B cell (primary cell): ENCODE measurements at regions not wholly inside any gene's neighbourhood (a gene's known extent, or its start where the extent isn't known, plus 50 kb on each side); places are given as distances from the start of the nearest gene placed in this dataset.

Experiments used
- ATAC-seq: fragments of 200-7000 bp; cut with Tn5 transposase; one replicate; pipeline ENCODE4 v1.10.0; 2021; ENCODE audit warnings: low read depth, mild to moderate bottlenecking, moderate number of reproducible peaks, moderate library complexity
- CTCF ChIA-PET: fragments of 350-600 bp; sonication (Branson Sonifier 250); formaldehyde crosslinking; loops from one replicate; lab custom pipeline; 2021; ENCODE audit warnings: antibody characterized with exemption, inconsistent platforms; lab: Charles Lee
- POLR2A ChIA-PET: fragments of 350-600 bp; sonication (Branson Sonifier 250); formaldehyde crosslinking; loops from one replicate; lab custom pipeline; 2021; ENCODE audit warnings: antibody characterized with exemption; lab: Charles Lee
- DNase-seq: peaks from one replicate; pipeline ENCODE4 v3.0.0; 2013
- H2AFZ ChIP-seq: 2 replicates; pipeline ENCODE4 v1.6.1; 2012; ENCODE audit warnings: mild to moderate bottlenecking, low read depth, low read length; ENCODE audit not compliant: insufficient read depth, poor library complexity, severe bottlenecking
- H3K27ac ChIP-seq, 2 donors: 1 replicate in 1 of 2; 2 replicates in 1 of 2; pipeline ENCODE4 v1.5.1; 2012 to 2013; ENCODE audit warnings: low read length in 2 of 2, mild to moderate bottlenecking in 2 of 2, moderate library complexity in 1 of 2
- H3K27me3 ChIP-seq, 4 experiments: fragments of 200-600 bp in 1 of 4; sonication (generic) in 1 of 4; replicated peaks in 1 of 4; 1 replicate in 2 of 4; 2 replicates in 2 of 4; pipeline versions ENCODE4 v1.6.1 to v1.7.0; 2013 to 2016; ENCODE audit warnings: low read length in 3 of 4, mild to moderate bottlenecking in 2 of 4, mixed read lengths in 1 of 4, moderate library complexity in 1 of 4; ENCODE audit not compliant: insufficient read depth in 4 of 4, control insufficient read depth in 3 of 4; ENCODE audit errors: control extremely low read depth in 1 of 4
- H3K36me3 ChIP-seq, 2 experiments: replicated peaks in 1 of 2; 1 replicate in 1 of 2; 2 replicates in 1 of 2; pipeline versions ENCODE4 v1.6.1 to v1.7.1; 2013; ENCODE audit warnings: low read length in 1 of 2; ENCODE audit not compliant: insufficient read depth in 2 of 2, control insufficient read depth in 1 of 2; ENCODE audit errors: control extremely low read depth in 1 of 2, extremely low read depth in 1 of 2
- H3K4me1 ChIP-seq, 2 donors: fragments of 200-600 bp in 1 of 2; sonication (generic) in 1 of 2; 1 replicate in 1 of 2; 2 replicates in 1 of 2; pipeline versions ENCODE4 v1.5.1 to v1.6.1; 2013 to 2017; ENCODE audit warnings: low read length in 2 of 2; ENCODE audit not compliant: control insufficient read depth in 2 of 2, insufficient read depth in 2 of 2
- H3K4me2 ChIP-seq: replicated peaks from 2 replicates; pipeline ENCODE3; 2012; ENCODE audit warnings: mild to moderate bottlenecking, low read depth, low read length; ENCODE audit not compliant: poor library complexity, severe bottlenecking
- H3K4me3 ChIP-seq, 5 experiments: fragments of 200-600 bp in 1 of 5; sonication (generic) in 1 of 5; 1 replicate in 3 of 5; 2 replicates in 2 of 5; pipeline versions ENCODE4 v1.5.1 to v1.7.0; 2011 to 2016; ENCODE audit warnings: low read length in 4 of 5, mild to moderate bottlenecking in 4 of 5, low read depth in 2 of 5, control low read depth in 1 of 5, moderate library complexity in 1 of 5; ENCODE audit not compliant: insufficient read depth in 1 of 5; ENCODE audit errors: control extremely low read depth in 1 of 5, extremely low read depth in 1 of 5
- H3K79me2 ChIP-seq: fragments of 200-600 bp; sonication (generic); one replicate; pipeline ENCODE4 v1.6.0; 2016; ENCODE audit warnings: low read length; ENCODE audit not compliant: control insufficient read depth, insufficient read depth
- H3K9ac ChIP-seq: fragments of 200-600 bp; sonication (generic); 2 replicates; pipeline ENCODE4 v1.6.1; 2017; ENCODE audit warnings: mild to moderate bottlenecking, low read length, moderate library complexity
- H3K9me3 ChIP-seq, 3 donors: one replicate each; pipeline versions ENCODE4 v1.6.1 to v1.7.1; 2013; ENCODE audit warnings: low read length in 2 of 3; ENCODE audit not compliant: control insufficient read depth in 2 of 3, insufficient read depth in 1 of 3; ENCODE audit errors: control extremely low read depth in 1 of 3
- H4K20me1 ChIP-seq: 2 replicates; pipeline ENCODE4 v1.6.0; 2012; ENCODE audit warnings: mild to moderate bottlenecking, low read length; ENCODE audit not compliant: insufficient read depth, control insufficient read depth, poor library complexity, severe bottlenecking
- H3K27ac Mint-ChIP-seq: one replicate; pipeline ENCODE4 v1.8.0; 2021; ENCODE audit warnings: mixed read lengths
- H3K27me3 Mint-ChIP-seq: one replicate; pipeline ENCODE4 v1.8.0; 2021; ENCODE audit warnings: mixed read lengths
- H3K4me1 Mint-ChIP-seq: one replicate; pipeline ENCODE4 v1.8.0; 2021; ENCODE audit warnings: mixed read lengths
- H3K4me3 Mint-ChIP-seq: one replicate; pipeline ENCODE4 v1.8.0; 2021; ENCODE audit warnings: mixed read lengths
- H3K9me3 Mint-ChIP-seq: one replicate; pipeline ENCODE4 v1.8.0; 2022; ENCODE audit warnings: mixed read lengths; ENCODE audit not compliant: insufficient read depth
- CTCF ChIP-seq: fragments of 200-600 bp; IDR thresholded peaks from one replicate; pipeline ENCODE4 v1.8.0; 2022; ENCODE audit warnings: antibody characterized with exemption, mild to moderate bottlenecking
- EZH2 ChIP-seq: IDR thresholded peaks from 2 replicates; pipeline ENCODE4 v1.6.1; 2012; ENCODE audit warnings: borderline replicate concordance, low read depth, mild to moderate bottlenecking, moderate library complexity, low read length; ENCODE audit not compliant: insufficient read depth, poor library complexity, severe bottlenecking
- WGBS: methylation state at CpG from one replicate; pipeline ENCODE4 v1.1.5; 2013; ENCODE audit warnings: missing lambda C conversion rate; ENCODE audit not compliant: insufficient coverage; 5-methylcytosine and 5-hydroxymethylcytosine counted together
- intact Hi-C: fragments of 100-400 bp; cut with micrococcal nuclease; formaldehyde crosslinking; loops from one replicate; pipeline ENCODE4 v1.10.0; 2022

- intact Hi-C loops, result no loop called here
- 56% methylated on average over 3 of the region's 6 CpGs for WGBS
- no peak overlapping the region for H3K4me2 ChIP-seq
- H3K27ac Mint-ChIP-seq, result no peak overlapping the region
- no peaks in the 10 kb centered on the region for H3K4me1 ChIP-seq
- H3K9ac ChIP-seq, result no peak overlapping the region
- H3K27ac ChIP-seq, result no peak overlapping the region
- TF ChIP-seq EZH2 (no peak), CTCF (no peak)
- no peaks in the 10 kb centered on the region for H3K27me3 Mint-ChIP-seq
- ATAC-seq (no peak), DNase-seq (no peak)
- ChIA-PET CTCF (no interaction called here), POLR2A (no interaction called here)
- H3K9me3 ChIP-seq, result no peaks in the 10 kb centered on the region
- no peaks in the 10 kb centered on the region for H3K4me1 Mint-ChIP-seq
- H4K20me1 ChIP-seq, result no peaks in the 10 kb centered on the region
- H3K9me3 Mint-ChIP-seq, result no peaks in the 10 kb centered on the region
- no peak overlapping the region for H2AFZ ChIP-seq
- H3K4me3 ChIP-seq, result no peak overlapping the region
- H3K79me2 ChIP-seq, result no peaks in the 10 kb centered on the region
- no peaks in the 10 kb centered on the region for H3K27me3 ChIP-seq
- no peaks in the 10 kb centered on the region for H3K36me3 ChIP-seq
- no peak overlapping the region for H3K4me3 Mint-ChIP-seq
Observed at GRCh38 chr6:126614642-126615504, 275.0 kb downstream of the CENPW start.

GRCh38 chr6:126616866-126617265, 277.0 kb downstream of the CENPW start:
- ChIA-PET POLR2A (no interaction called here), CTCF (no interaction called here)
- no peak for ATAC-seq
- Histone ChIP-seq H3K9me3 (no peaks in the 10 kb centered on the region), H3K9ac (no peak overlapping the region), H3K79me2 (no peaks in the 10 kb centered on the region), H3K4me3 (no peak overlapping the region), H3K36me3 (no peaks in the 10 kb centered on the region), H3K27me3 (no peaks in the 10 kb centered on the region), H3K4me1 (no peaks in the 10 kb centered on the region), H3K4me2 (no peak overlapping the region), H3K27ac (no peak overlapping the region), H4K20me1 (no peaks in the 10 kb centered on the region), H2AFZ (no peak overlapping the region)
- no peaks in the 10 kb centered on the region for H3K4me1 Mint-ChIP-seq
- no CpG with 5 or more reads among the region's 2 CpGs for WGBS
- DNase-seq, result no peak
- no peak overlapping the region for H3K4me3 Mint-ChIP-seq
- H3K27ac Mint-ChIP-seq, result no peak overlapping the region
- no peaks in the 10 kb centered on the region for H3K27me3 Mint-ChIP-seq
- no peak for TF ChIP-seq CTCF
- no peak for TF ChIP-seq EZH2
- intact Hi-C loops, result no loop called here
- no peaks in the 10 kb centered on the region for H3K9me3 Mint-ChIP-seq
